ENCODE measurements at regions not wholly inside any gene's neighbourhood (a gene's known extent, or its start where the extent isn't known, plus 50 kb on each side); places are given as distances from the start of the nearest gene placed in this dataset.

- Mint-ChIP-seq H3K9me3 (peaks cover 0 to 3% (median 0%) of the 10 kb centered on the region in 8 donors), H3K4me3 (no peak overlapping the region), H3K27me3 (peaks cover 0 to 3% of the 10 kb centered on the region in 2 donors), H3K27ac (no peak overlapping the region), H3K4me1 (peaks cover 0 to 5% (median 2%) of the 10 kb centered on the region in 4 donors), H3K36me3 (no peaks in the 10 kb centered on the region)
- POLR2A ChIA-PET (ENCODE audit: partially characterized antibody): no interaction called here
- Histone ChIP-seq H3K27ac (ENCODE audit: low read depth, low read length) (no peak overlapping the region), H3K4me3 (ENCODE audit: low read length in 2 of 2) (no peak overlapping the region), H3K4me1 (ENCODE audit: insufficient read depth, low read length) (no peaks in the 10 kb centered on the region), H3K27me3 (ENCODE audit: insufficient read depth, low read length) (no peaks in the 10 kb centered on the region), H3K36me3 (ENCODE audit: insufficient read depth, low read length) (no peaks in the 10 kb centered on the region), H3K9me3 (ENCODE audit: control insufficient read depth in 1 of 2, low read length in 2 of 2) (no peaks in the 10 kb centered on the region)
- DNase-seq: no peak
- intact Hi-C loops (cut with micrococcal nuclease): no loop called here
- CTCF ChIA-PET (ENCODE audit: partially characterized antibody): no interaction called here
Observed at GRCh38 chr4:81965454-81965853, 408.3 kb downstream of the HNRNPD start.

- CTCF ChIA-PET (ENCODE audit: partially characterized antibody): interaction anchor here (0.7 kb wide), 1 partner anchor 12 kb away, joined by 3 read pairs; no protein-coding TSS in a partner anchor
- intact Hi-C loops (cut with micrococcal nuclease): no loop called here
- Mint-ChIP-seq H3K27ac (no peak overlapping the region), H3K27me3 (peaks cover 2 to 3% of the 10 kb centered on the region in 2 donors), H3K4me3 (no peak overlapping the region), H3K9me3 (no peaks in the 10 kb centered on the region), H3K4me1 (peaks cover 0 to 5% (median 2%) of the 10 kb centered on the region in 4 donors), H3K36me3 (no peaks in the 10 kb centered on the region)
- no peaks in the 10 kb centered on the region for H3K4me1 ChIP-seq (ENCODE audit: insufficient read depth, low read length)
- POLR2A ChIA-PET (ENCODE audit: partially characterized antibody): no interaction called here
- no peaks in the 10 kb centered on the region for H3K36me3 ChIP-seq (ENCODE audit: insufficient read depth, low read length)
- no peaks in the 10 kb centered on the region for H3K27me3 ChIP-seq (ENCODE audit: insufficient read depth, low read length)
- H3K4me3 ChIP-seq (ENCODE audit: low read length in 2 of 2): no peak overlapping the region
- no peak for DNase-seq
- no peak overlapping the region for H3K27ac ChIP-seq (ENCODE audit: low read depth, low read length)
- H3K9me3 ChIP-seq (ENCODE audit: control insufficient read depth in 1 of 2, low read length in 2 of 2): no peaks in the 10 kb centered on the region
Observed at GRCh38 chr4:81963763-81964020, 410.1 kb downstream of the HNRNPD start.

- H3K27me3 Mint-ChIP-seq: peaks cover 2 to 3% of the 10 kb centered on the region in 2 donors
- Histone ChIP-seq H3K36me3 (ENCODE audit: insufficient read depth, low read length) (no peaks in the 10 kb centered on the region), H3K27me3 (ENCODE audit: insufficient read depth, low read length) (no peaks in the 10 kb centered on the region), H3K9me3 (ENCODE audit: control insufficient read depth in 1 of 2, low read length in 2 of 2) (no peaks in the 10 kb centered on the region), H3K4me3 (ENCODE audit: low read length in 2 of 2) (no peak overlapping the region), H3K4me1 (ENCODE audit: insufficient read depth, low read length) (no peaks in the 10 kb centered on the region), H3K27ac (ENCODE audit: low read depth, low read length) (no peak overlapping the region)
- ChIA-PET POLR2A (ENCODE audit: partially characterized antibody) (no interaction called here), CTCF (ENCODE audit: partially characterized antibody) (interaction anchor here (0.7 kb wide), 1 partner anchor 12 kb away, joined by 3 read pairs; no protein-coding TSS in a partner anchor)
- no peaks in the 10 kb centered on the region for H3K9me3 Mint-ChIP-seq
- no peak overlapping the region for H3K27ac Mint-ChIP-seq
- H3K36me3 Mint-ChIP-seq: no peaks in the 10 kb centered on the region
- intact Hi-C loops (cut with micrococcal nuclease): no loop called here
- DNase-seq: no peak
- no peak overlapping the region for H3K4me3 Mint-ChIP-seq
- H3K4me1 Mint-ChIP-seq: peaks cover 0 to 5% (median 2%) of the 10 kb centered on the region in 4 donors
Observed at GRCh38 chr4:81963015-81963762, 410.6 kb downstream of the HNRNPD start.

GRCh38 chr4:81960961-81961360 lies 412.8 kb downstream of the HNRNPD start:
- Mint-ChIP-seq H3K4me3 (no peak overlapping the region), H3K4me1 (peaks cover 0 to 4% (median 1%) of the 10 kb centered on the region in 4 donors), H3K27me3 (peaks cover 2 to 3% of the 10 kb centered on the region in 2 donors), H3K27ac (no peak overlapping the region), H3K9me3 (no peaks in the 10 kb centered on the region), H3K36me3 (no peaks in the 10 kb centered on the region)
- intact Hi-C loops (cut with micrococcal nuclease): no loop called here
- Histone ChIP-seq H3K9me3 (ENCODE audit: control insufficient read depth in 1 of 2, low read length in 2 of 2) (no peaks in the 10 kb centered on the region), H3K4me1 (ENCODE audit: insufficient read depth, low read length) (no peaks in the 10 kb centered on the region), H3K27me3 (ENCODE audit: insufficient read depth, low read length) (no peaks in the 10 kb centered on the region), H3K36me3 (ENCODE audit: insufficient read depth, low read length) (no peaks in the 10 kb centered on the region), H3K27ac (ENCODE audit: low read depth, low read length) (no peak overlapping the region), H3K4me3 (ENCODE audit: low read length in 2 of 2) (no peak overlapping the region)
- ChIA-PET CTCF (ENCODE audit: partially characterized antibody) (interaction anchor here (1.3 kb wide), 1 partner anchor 12 kb away, joined by 3 read pairs; no protein-coding TSS in a partner anchor), POLR2A (ENCODE audit: partially characterized antibody) (no interaction called here)
- no peak for DNase-seq

GRCh38 chr4:81954271-81954670 lies 419.5 kb downstream of the HNRNPD start:
- ChIA-PET POLR2A (ENCODE audit: partially characterized antibody) (no interaction called here), CTCF (ENCODE audit: partially characterized antibody) (no interaction called here)
- no peak for DNase-seq

GRCh38 chr4:81951891-81952455 lies 421.8 kb downstream of the HNRNPD start:
- H3K27ac Mint-ChIP-seq: no peak overlapping the region
- H3K9me3 ChIP-seq (ENCODE audit: control insufficient read depth in 1 of 2, low read length in 2 of 2): no peaks in the 10 kb centered on the region
- no peaks in the 10 kb centered on the region for H3K27me3 ChIP-seq (ENCODE audit: insufficient read depth, low read length)
- H3K9me3 Mint-ChIP-seq: no peaks in the 10 kb centered on the region
- H3K27ac ChIP-seq (ENCODE audit: low read depth, low read length): no peak overlapping the region
- ChIA-PET CTCF (ENCODE audit: partially characterized antibody) (interaction anchor here (1.1 kb wide), 1 partner anchor 12 kb away, joined by 3 read pairs; no protein-coding TSS in a partner anchor), POLR2A (ENCODE audit: partially characterized antibody) (no interaction called here)
- H3K27me3 Mint-ChIP-seq: peaks cover 5 to 14% of the 10 kb centered on the region in 2 donors
- no peak overlapping the region for H3K4me3 Mint-ChIP-seq
- DNase-seq: no peak
- no peak overlapping the region for H3K4me3 ChIP-seq (ENCODE audit: low read length in 2 of 2)
- H3K36me3 Mint-ChIP-seq: no peaks in the 10 kb centered on the region
- no peaks in the 10 kb centered on the region for H3K4me1 ChIP-seq (ENCODE audit: insufficient read depth, low read length)
- intact Hi-C loops (cut with micrococcal nuclease): no loop called here
- no peaks in the 10 kb centered on the region for H3K4me1 Mint-ChIP-seq
- H3K36me3 ChIP-seq (ENCODE audit: insufficient read depth, low read length): no peaks in the 10 kb centered on the region

More at GRCh38 chr4:81954271-81954670, 419.5 kb downstream of the HNRNPD start:
- Mint-ChIP-seq H3K9me3 (no peaks in the 10 kb centered on the region), H3K4me1 (no peaks in the 10 kb centered on the region), H3K27me3 (peaks cover 1 to 7% of the 10 kb centered on the region in 2 donors), H3K4me3 (no peak overlapping the region), H3K27ac (no peak overlapping the region), H3K36me3 (no peaks in the 10 kb centered on the region)
- Histone ChIP-seq H3K36me3 (ENCODE audit: insufficient read depth, low read length) (no peaks in the 10 kb centered on the region), H3K4me1 (ENCODE audit: insufficient read depth, low read length) (no peaks in the 10 kb centered on the region), H3K27me3 (ENCODE audit: insufficient read depth, low read length) (no peaks in the 10 kb centered on the region), H3K9me3 (ENCODE audit: control insufficient read depth in 1 of 2, low read length in 2 of 2) (no peaks in the 10 kb centered on the region), H3K4me3 (ENCODE audit: low read length in 2 of 2) (no peak overlapping the region), H3K27ac (ENCODE audit: low read depth, low read length) (no peak overlapping the region)
- intact Hi-C loops (cut with micrococcal nuclease): no loop called here

- H3K27ac Mint-ChIP-seq: no peak overlapping the region
- H3K27ac ChIP-seq (ENCODE audit: low read depth, low read length): no peak overlapping the region
- CTCF ChIA-PET (ENCODE audit: partially characterized antibody): no interaction called here
- no peak overlapping the region for H3K4me3 ChIP-seq (ENCODE audit: low read length in 2 of 2)
- H3K27me3 Mint-ChIP-seq: peaks cover 7 to 16% of the 10 kb centered on the region in 2 donors
- intact Hi-C loops (cut with micrococcal nuclease): no loop called here
- no peaks in the 10 kb centered on the region for H3K4me1 ChIP-seq (ENCODE audit: insufficient read depth, low read length)
- no peaks in the 10 kb centered on the region for H3K9me3 ChIP-seq (ENCODE audit: control insufficient read depth in 1 of 2, low read length in 2 of 2)
- POLR2A ChIA-PET (ENCODE audit: partially characterized antibody): no interaction called here
- no peak for DNase-seq
- H3K36me3 Mint-ChIP-seq: no peaks in the 10 kb centered on the region
- H3K4me3 Mint-ChIP-seq: no peak overlapping the region
- peaks cover 0 to 2% (median 0%) of the 10 kb centered on the region in 8 donors for H3K9me3 Mint-ChIP-seq
- H3K36me3 ChIP-seq (ENCODE audit: insufficient read depth, low read length): no peaks in the 10 kb centered on the region
- no peaks in the 10 kb centered on the region for H3K4me1 Mint-ChIP-seq
- no peaks in the 10 kb centered on the region for H3K27me3 ChIP-seq (ENCODE audit: insufficient read depth, low read length)
Observed at GRCh38 chr4:81946996-81947395, 426.8 kb downstream of the HNRNPD start.
